OCI-LY3 (cell line): ENCODE measurements at regions not wholly inside any gene's neighbourhood (a gene's known extent, or its start where the extent isn't known, plus 50 kb on each side); places are given as distances from the start of the nearest gene placed in this dataset.

Experiments used
- EZH2phosphoT487 ChIP-seq: fragments of 200-600 bp; shearing (Covaris generic); IDR thresholded peaks from 2 replicates; pipeline ENCODE4 v1.6.1; 2018; ENCODE audit warnings: antibody characterized with exemption, mixed run types, low read depth
- TF ChIP-seq, protein P1 (sequence below): fragments of 200-600, 300-600 bp; sonication (generic); IDR thresholded peaks from 2 replicates; pipeline ENCODE4 v1.5.1; 2014; ENCODE audit warnings: antibody characterized with exemption, low read length, low read depth

GRCh38 chr5:88487066-88487465 lies 218.4 kb upstream of the TMEM161B start:
- TF ChIP-seq, protein P1, sequence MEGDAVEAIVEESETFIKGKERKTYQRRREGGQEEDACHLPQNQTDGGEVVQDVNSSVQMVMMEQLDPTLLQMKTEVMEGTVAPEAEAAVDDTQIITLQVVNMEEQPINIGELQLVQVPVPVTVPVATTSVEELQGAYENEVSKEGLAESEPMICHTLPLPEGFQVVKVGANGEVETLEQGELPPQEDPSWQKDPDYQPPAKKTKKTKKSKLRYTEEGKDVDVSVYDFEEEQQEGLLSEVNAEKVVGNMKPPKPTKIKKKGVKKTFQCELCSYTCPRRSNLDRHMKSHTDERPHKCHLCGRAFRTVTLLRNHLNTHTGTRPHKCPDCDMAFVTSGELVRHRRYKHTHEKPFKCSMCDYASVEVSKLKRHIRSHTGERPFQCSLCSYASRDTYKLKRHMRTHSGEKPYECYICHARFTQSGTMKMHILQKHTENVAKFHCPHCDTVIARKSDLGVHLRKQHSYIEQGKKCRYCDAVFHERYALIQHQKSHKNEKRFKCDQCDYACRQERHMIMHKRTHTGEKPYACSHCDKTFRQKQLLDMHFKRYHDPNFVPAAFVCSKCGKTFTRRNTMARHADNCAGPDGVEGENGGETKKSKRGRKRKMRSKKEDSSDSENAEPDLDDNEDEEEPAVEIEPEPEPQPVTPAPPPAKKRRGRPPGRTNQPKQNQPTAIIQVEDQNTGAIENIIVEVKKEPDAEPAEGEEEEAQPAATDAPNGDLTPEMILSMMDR: no peak
- no peak for TF ChIP-seq EZH2phosphoT487
